Right cardiac atrium (tissue), 5 donors: ENCODE measurements at regions not wholly inside any gene's neighbourhood (a gene's known extent, or its start where the extent isn't known, plus 50 kb on each side); places are given as distances from the start of the nearest gene placed in this dataset.

Experiments
- ATAC-seq, 2 donors: fragments of 200-7000 bp; cut with Tn5 transposase; one replicate each; pipeline versions ENCODE4 v1.8.0 to v1.9.1; 2020; ENCODE audit warnings: moderate library complexity in 2 of 2, mild to moderate bottlenecking in 1 of 2
- DNase-seq, 3 donors: peaks; one replicate each; pipeline ENCODE4 v3.0.0-alpha.2; 2020
- H3K27ac ChIP-seq: one replicate; pipeline ENCODE4 v1.5.1; 2013; ENCODE audit warnings: mild to moderate bottlenecking, low read length, control low read depth, moderate library complexity
- H3K27me3 ChIP-seq: one replicate; pipeline ENCODE4 v1.6.1; 2013; ENCODE audit not compliant: control insufficient read depth, insufficient read depth
- H3K4me1 ChIP-seq: one replicate; pipeline ENCODE4 v1.6.1; 2013; ENCODE audit warnings: low read length; ENCODE audit not compliant: control insufficient read depth, insufficient read depth
- H3K4me3 ChIP-seq: one replicate; pipeline ENCODE4 v1.5.1; 2013; ENCODE audit warnings: low read length, control low read depth
- H3K9me3 ChIP-seq: one replicate; pipeline ENCODE4 v1.6.1; 2013; ENCODE audit warnings: low read length; ENCODE audit not compliant: control insufficient read depth
- WGBS: extraction: QIAGEN DNeasy Blood & Tissue Kit; methylation state at CpG from one replicate; pipeline ENCODE4 v1.1.7; 2013; 5-methylcytosine and 5-hydroxymethylcytosine counted together
- intact Hi-C, 4 donors: fragments of 100-400 bp; cut with DNase I; formaldehyde crosslinking; loops; one replicate each; pipeline versions ENCODE4 v1.11.0 to v1.14.0; 2022 to 2023
- donor health status: healthy with polysubstance abuse.
- donor health status: DM: no; HTN: yes; CAD: no.
- donor health status: DM: no; HTN: no; CAD: no.
- donor health status: DM: no; HTN: yes; CAD: no; lungs with severe emphysema.
- donor health status: DM: yes; HTN: yes; CAD: no.

DNA sequence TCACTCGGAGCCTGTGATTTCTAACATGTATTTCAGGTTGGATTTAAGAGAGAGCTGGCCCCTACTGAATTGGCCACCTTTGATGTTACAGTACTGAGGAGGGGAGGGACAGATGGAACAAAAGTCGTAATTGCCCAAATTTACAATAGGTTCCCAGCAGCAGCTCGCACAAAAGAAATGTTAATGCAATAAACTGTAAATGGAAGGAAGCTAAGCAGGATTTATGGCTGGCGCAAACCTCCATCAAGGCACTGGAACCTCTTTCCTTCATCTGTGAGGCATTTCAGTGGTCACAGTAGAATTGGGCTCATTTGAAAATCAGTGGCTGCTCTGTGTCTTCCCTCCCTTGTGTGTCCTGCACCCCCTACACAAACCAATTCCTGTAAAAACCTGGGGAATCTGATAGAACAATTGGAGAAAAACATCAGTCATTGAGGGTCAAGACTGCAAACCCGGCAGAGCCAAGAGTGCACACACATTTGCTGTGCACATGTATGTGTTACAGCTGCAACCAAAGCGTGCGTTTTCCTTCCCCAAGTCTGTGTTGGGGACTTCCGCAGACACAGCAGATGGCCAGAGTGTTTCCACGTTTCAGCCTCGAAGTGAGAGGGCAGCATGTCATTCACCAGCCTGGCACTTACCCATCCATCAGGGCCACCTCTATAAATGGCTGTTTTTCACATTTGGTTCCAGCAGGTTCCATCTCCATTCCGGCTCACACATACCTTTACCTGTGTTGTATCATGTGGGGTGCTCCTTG is 192.8 kb downstream of the TM9SF2 start:
- no peaks in the 10 kb centered on the region for H3K27me3 ChIP-seq
- ATAC-seq (no peak), DNase-seq (no peak)
- H3K27ac ChIP-seq, result no peak overlapping the region
- no peaks in the 10 kb centered on the region for H3K9me3 ChIP-seq
- H3K4me3 ChIP-seq, result no peak overlapping the region
- intact Hi-C loops, result no loop called here
- no peaks in the 10 kb centered on the region for H3K4me1 ChIP-seq
- WGBS, result 69% methylated on average over 11 of the region's 11 CpGs

GRCh38 chr13:99693351-99693750 is 192.1 kb downstream of the TM9SF2 start:
- Histone ChIP-seq H3K4me3 (no peak overlapping the region), H3K27me3 (no peaks in the 10 kb centered on the region), H3K27ac (no peak overlapping the region), H3K4me1 (no peaks in the 10 kb centered on the region), H3K9me3 (no peaks in the 10 kb centered on the region)
- ATAC-seq (no peak), DNase-seq (no peak)
- intact Hi-C loops, result no loop called here
- 49% methylated on average over 3 of the region's 3 CpGs for WGBS

DNA sequence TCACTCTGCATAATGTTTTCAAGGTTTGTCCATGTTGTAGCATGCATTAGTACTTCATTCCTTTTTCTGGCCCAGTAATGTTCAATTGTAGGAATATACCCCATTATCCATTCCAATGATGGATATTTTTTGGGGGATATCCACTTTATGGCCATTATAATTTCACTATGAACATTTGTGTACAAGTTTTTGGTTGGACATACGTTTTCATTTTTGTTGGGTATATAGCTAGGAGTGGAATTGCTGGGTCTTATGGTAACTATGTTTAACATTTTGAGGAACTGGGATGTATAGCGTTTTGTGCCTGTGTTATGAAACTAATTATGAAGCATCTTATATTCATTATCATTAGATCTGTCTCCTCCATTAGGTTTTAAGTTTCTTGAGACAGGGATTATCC is 191.6 kb downstream of the TM9SF2 start:
- ATAC-seq, result no peak
- intact Hi-C loops, result no loop called here
- Histone ChIP-seq H3K4me3 (no peak overlapping the region), H3K9me3 (no peaks in the 10 kb centered on the region), H3K4me1 (no peaks in the 10 kb centered on the region), H3K27me3 (no peaks in the 10 kb centered on the region), H3K27ac (no peak overlapping the region)
- WGBS, result 92% methylated on average over 2 of the region's 2 CpGs
- no peak for DNase-seq

DNA sequence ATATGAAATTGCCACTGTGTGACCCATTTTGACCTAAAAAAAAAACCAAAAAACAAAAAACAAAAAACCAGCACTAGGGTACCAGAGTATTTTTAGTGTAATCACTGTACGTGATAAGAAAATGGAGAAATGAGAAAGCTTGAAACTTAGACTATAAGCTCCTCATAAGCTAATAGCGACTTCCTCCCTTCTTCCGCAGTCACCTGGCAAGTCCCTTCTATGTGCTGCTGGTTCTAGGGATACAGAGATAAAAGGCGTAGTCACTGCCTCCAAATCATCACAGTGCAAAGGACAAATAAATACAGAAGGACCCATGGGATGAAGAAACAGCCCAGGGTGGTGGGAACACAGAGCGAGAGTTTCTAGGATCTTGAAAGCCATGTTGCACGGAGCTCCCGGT is 190.3 kb downstream of the TM9SF2 start:
- DNase-seq, result no peak
- Histone ChIP-seq H3K27ac (no peak overlapping the region), H3K4me1 (peaks cover 3% of the 10 kb centered on the region), H3K27me3 (no peaks in the 10 kb centered on the region), H3K9me3 (no peaks in the 10 kb centered on the region), H3K4me3 (no peak overlapping the region)
- no peak for ATAC-seq
- intact Hi-C loops, result no loop called here
- WGBS, result 53% methylated on average over 7 of the region's 7 CpGs

DNA sequence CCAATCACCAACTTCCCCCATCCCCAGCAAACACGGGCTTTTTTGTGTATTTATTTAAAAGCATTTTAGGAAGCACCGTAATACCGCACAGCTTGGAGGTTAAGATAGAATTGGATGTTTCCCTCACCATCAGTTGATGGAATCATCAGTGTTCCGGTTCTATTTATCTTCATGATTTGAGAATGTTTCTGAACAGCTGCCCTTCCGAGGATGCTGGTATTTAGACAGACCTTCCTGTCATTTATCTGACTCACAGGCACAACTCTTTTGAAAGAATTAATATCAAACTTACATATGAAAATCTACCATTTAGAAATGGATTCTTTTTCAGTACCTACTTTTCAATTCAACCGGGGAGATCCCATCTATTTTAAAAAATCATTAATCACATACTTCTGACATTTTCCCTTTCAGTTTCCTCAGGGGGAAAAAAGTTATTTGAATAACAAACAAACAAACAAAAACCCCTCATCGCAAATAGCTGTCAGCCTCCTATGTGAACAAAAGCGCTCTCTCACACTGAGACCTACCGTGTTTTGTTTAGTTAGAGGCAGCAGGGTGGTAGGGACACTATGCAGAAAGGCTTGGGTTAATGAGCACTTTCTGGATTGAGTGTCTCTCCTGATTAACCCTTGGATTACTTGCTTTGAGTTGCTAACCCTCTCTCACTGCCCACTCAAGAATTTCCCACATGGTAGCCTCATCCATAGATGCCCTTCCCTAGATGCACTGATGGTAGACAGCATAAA is 189.3 kb downstream of the TM9SF2 start:
- H3K9me3 ChIP-seq, result no peaks in the 10 kb centered on the region
- intact Hi-C loops, result no loop called here
- H3K4me1 ChIP-seq, result peaks cover 6% of the 10 kb centered on the region
- H3K27ac ChIP-seq, result no peak overlapping the region
- WGBS, result 81% methylated on average over 9 of the region's 9 CpGs
- H3K4me3 ChIP-seq, result no peak overlapping the region
- ATAC-seq (no peak), DNase-seq (no peak)
- no peaks in the 10 kb centered on the region for H3K27me3 ChIP-seq

GRCh38 chr13:99689955-99690354 is 188.7 kb downstream of the TM9SF2 start:
- WGBS, result 81% methylated on average over 6 of the region's 6 CpGs
- no peak overlapping the region for H3K27ac ChIP-seq
- DNase-seq (no peak), ATAC-seq (no peak)
- no peaks in the 10 kb centered on the region for H3K27me3 ChIP-seq
- no peaks in the 10 kb centered on the region for H3K9me3 ChIP-seq
- H3K4me1 ChIP-seq, result peaks cover 6% of the 10 kb centered on the region
- no peak overlapping the region for H3K4me3 ChIP-seq
- intact Hi-C loops, result no loop called here

DNA sequence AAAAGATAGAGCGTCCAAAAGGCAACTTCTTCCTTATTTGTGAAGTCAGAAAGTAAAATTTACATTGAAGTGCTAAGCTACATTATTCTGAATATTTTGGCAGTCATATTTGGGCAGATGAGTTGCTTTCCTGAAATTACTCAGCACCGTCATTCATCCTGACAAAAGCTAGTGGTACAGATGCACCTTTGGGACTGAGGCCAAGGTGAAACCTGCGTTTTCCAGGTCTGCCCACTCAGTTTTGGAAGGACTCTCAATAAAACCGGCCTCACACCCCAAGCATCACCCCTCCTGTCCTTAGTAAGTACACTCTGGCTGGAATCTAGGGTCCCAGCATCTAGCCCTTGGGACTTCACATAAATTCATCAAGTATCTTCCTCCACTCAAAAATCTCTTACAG is 187.5 kb downstream of the TM9SF2 start:
- no peak overlapping the region for H3K4me3 ChIP-seq
- WGBS, result 62% methylated on average over 4 of the region's 4 CpGs
- intact Hi-C loops, result no loop called here
- no peaks in the 10 kb centered on the region for H3K27me3 ChIP-seq
- DNase-seq, result no peak
- peaks cover 6% of the 10 kb centered on the region for H3K4me1 ChIP-seq
- H3K27ac ChIP-seq, result no peak overlapping the region
- H3K9me3 ChIP-seq, result no peaks in the 10 kb centered on the region
- ATAC-seq, result no peak

GRCh38 chr13:99687723-99688397 is 186.6 kb downstream of the TM9SF2 start:
- intact Hi-C loops, result no loop called here
- peaks cover 6% of the 10 kb centered on the region for H3K4me1 ChIP-seq
- ATAC-seq (no peak), DNase-seq (no peak)
- 92% methylated on average over 5 of the region's 5 CpGs for WGBS
- no peak overlapping the region for H3K4me3 ChIP-seq
- no peaks in the 10 kb centered on the region for H3K9me3 ChIP-seq
- H3K27ac ChIP-seq, result no peak overlapping the region
- H3K27me3 ChIP-seq, result no peaks in the 10 kb centered on the region

- H3K4me1 ChIP-seq, result peaks cover 6% of the 10 kb centered on the region
- H3K27ac ChIP-seq, result no peak overlapping the region
- ATAC-seq (no peak), DNase-seq (no peak)
- no peak overlapping the region for H3K4me3 ChIP-seq
- H3K9me3 ChIP-seq, result no peaks in the 10 kb centered on the region
- 66% methylated on average over 6 of the region's 6 CpGs for WGBS
- intact Hi-C loops, result no loop called here
- no peaks in the 10 kb centered on the region for H3K27me3 ChIP-seq
Observed at GRCh38 chr13:99686944-99687411, 185.7 kb downstream of the TM9SF2 start.

DNA sequence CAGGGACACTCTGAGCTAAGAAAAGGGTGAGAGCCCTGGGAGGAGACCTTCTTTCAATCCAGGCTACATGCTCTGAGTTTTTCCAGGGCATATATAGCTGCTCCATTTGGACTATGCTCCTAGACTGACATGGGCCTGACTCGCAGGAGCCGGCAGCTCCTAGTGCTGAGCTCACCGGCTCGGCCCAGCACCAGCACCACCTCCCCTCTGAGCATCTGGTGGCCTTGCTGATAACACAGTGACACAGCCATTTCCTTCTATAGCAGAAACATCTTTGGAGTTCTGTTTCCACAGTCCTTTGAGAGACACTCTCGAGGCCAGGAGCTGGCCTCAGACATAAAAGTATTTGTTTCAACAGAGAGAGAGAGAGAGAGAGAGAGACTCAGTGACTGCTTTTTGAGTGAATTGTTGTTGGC is 184.9 kb downstream of the TM9SF2 start:
- H3K27ac ChIP-seq, result peak overlapping the region; percentile 30
- H3K4me3 ChIP-seq, result no peak overlapping the region
- H3K27me3 ChIP-seq, result no peaks in the 10 kb centered on the region
- intact Hi-C loops, result no loop called here
- ATAC-seq (peak; percentile 95 to 97), DNase-seq (peak; percentile 34 to 75 (median 68))
- peaks cover 6% of the 10 kb centered on the region for H3K4me1 ChIP-seq
- no peaks in the 10 kb centered on the region for H3K9me3 ChIP-seq
- WGBS, result 18% methylated on average over 5 of the region's 5 CpGs

DNA sequence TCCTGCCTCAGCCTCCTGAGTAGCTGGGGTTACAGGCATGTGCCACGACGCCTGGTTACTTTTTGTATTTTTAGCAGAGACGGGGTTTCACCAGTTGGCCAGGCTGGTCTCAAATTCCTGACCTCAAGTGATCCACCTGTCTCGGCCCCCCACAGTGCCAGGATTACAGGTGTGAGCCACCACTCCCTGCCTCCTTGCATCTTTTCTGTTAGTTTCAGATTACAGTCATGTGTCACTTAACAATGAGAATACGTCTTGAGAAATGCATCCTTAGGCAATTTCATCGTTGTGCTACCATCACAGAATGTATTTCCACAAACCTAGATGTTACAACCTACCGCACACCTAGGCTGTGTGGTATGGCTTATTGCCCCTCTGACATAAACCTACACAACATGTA is 180.4 kb downstream of the TM9SF2 start:
- Histone ChIP-seq H3K4me3 (no peak overlapping the region), H3K4me1 (peaks cover 4% of the 10 kb centered on the region), H3K9me3 (no peaks in the 10 kb centered on the region), H3K27ac (no peak overlapping the region), H3K27me3 (no peaks in the 10 kb centered on the region)
- no peak for ATAC-seq
- intact Hi-C loops, result no loop called here
- WGBS, result 93% methylated on average over 7 of the region's 7 CpGs
- no peak for DNase-seq
